ENCODE measurements at regions not wholly inside any gene's neighbourhood (a gene's known extent, or its start where the extent isn't known, plus 50 kb on each side); places are given as distances from the start of the nearest gene placed in this dataset.
A peak's percentile ranks its signal among the peaks of the same experiment; 100 is the strongest.
"Not testable (repeated sequence)": the region's sequence is repeated elsewhere in the genome, so short reads cannot be mapped to it uniquely, and the experiment has no call there.

DNA sequence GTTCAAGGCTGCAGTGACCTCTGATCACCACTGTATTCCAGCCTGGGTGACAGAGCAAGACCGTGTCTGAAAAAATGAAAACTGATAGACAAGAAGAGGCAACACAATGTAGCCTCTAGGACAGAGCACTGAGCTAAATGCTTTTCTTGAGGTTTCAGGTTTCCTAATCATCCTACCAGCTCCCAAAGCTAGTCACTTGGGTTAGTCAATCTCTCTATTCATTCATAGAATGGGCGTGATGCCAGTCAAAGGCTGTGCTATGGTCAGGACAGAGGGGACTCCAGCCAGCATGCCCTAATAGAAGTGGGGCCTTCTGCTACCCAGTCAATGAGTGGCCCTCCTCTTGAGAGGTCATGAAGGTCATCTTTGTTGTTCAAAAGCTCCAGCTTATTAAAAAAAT is 860.4 kb upstream of the DEFB115 start:
- CTCF ChIA-PET (ENCODE audit: low intra/inter-chr PET ratio, low total read pairs); H3K4me1 ChIP-seq (ENCODE audit: insufficient read depth, low read length); H3K27ac ChIP-seq (ENCODE audit: extremely low read length, insufficient read depth, low read length); ATAC-seq; H3K36me3 ChIP-seq (replicated peaks in 1 of 2; ENCODE audit: control insufficient read depth in 1 of 2, insufficient read depth in 2 of 2, low read length in 2 of 2); H3K9ac ChIP-seq (ENCODE audit: insufficient read depth, low read depth, low read length); intact Hi-C loops (cut with micrococcal nuclease; ENCODE audit: unreplicated experiment); H3K9me3 ChIP-seq (ENCODE audit: low read length); POLR2A ChIA-PET; H3K27me3 ChIP-seq (ENCODE audit: control insufficient read depth in 1 of 2, insufficient read depth in 2 of 2, low read length in 2 of 2); H3K4me2 ChIP-seq (ENCODE audit: low read depth, low read length); BruUV-seq (replicated peaks); H2AFZ ChIP-seq (ENCODE audit: low read length); H4K20me1 ChIP-seq (ENCODE audit: insufficient read depth, low read length); H3K4me3 ChIP-seq (replicated peaks in 1 of 3; ENCODE audit: insufficient read depth in 1 of 3, low read depth in 2 of 3, low read length in 3 of 3); FAIRE-seq; in situ Hi-C loops (cut with HindIII; ENCODE audit: extremely low pct_ligation_motif_present, low pct_unique_long_range_greater_than_20kb); DNase-seq (ENCODE audit: low spot score); H3K79me2 ChIP-seq (ENCODE audit: insufficient read depth, low read length): not testable (repeated sequence)
- TF ChIP-seq, protein P1, sequence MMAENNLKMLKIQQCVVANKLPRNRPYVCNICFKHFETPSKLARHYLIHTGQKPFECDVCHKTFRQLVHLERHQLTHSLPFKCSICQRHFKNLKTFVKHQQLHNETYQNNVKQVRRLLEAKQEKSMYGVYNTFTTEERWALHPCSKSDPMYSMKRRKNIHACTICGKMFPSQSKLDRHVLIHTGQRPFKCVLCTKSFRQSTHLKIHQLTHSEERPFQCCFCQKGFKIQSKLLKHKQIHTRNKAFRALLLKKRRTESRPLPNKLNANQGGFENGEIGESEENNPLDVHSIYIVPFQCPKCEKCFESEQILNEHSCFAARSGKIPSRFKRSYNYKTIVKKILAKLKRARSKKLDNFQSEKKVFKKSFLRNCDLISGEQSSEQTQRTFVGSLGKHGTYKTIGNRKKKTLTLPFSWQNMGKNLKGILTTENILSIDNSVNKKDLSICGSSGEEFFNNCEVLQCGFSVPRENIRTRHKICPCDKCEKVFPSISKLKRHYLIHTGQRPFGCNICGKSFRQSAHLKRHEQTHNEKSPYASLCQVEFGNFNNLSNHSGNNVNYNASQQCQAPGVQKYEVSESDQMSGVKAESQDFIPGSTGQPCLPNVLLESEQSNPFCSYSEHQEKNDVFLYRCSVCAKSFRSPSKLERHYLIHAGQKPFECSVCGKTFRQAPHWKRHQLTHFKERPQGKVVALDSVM (CRISPR knock-in tag; IDR thresholded peaks at IDR 0.05), result peak; percentile 79
- 94% methylated on average over 2 of the region's 2 CpGs for WGBS (ENCODE audit: low lambda C conversion rate)

DNA sequence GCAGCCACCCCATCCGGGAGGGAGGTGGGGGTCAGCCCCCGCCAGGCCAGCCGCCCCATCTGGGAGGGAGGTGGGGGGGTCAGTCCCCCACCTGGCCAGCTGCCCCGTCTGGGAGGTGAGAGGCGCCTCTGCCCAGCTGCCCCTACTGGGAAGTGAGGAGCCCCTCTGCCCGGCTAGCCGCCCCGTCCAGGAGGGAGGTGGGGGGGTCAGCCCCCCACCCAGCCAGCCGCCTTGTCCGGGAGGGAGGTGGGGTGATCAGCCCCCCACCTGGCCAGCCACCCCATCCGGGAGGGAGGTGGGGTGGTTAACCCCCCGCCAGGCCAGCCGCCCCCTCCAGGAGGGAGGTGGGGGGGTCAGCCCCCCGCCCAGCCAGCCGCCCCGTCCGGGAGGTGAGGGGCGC is 852.4 kb upstream of the DEFB115 start:
- H2AFZ ChIP-seq (ENCODE audit: low read length); H3K4me3 ChIP-seq (replicated peaks in 1 of 3; ENCODE audit: insufficient read depth in 1 of 3, low read depth in 2 of 3, low read length in 3 of 3); ATAC-seq; H4K20me1 ChIP-seq (ENCODE audit: insufficient read depth, low read length); H3K4me2 ChIP-seq (ENCODE audit: low read depth, low read length); DNase-seq (ENCODE audit: low spot score); H3K9me3 ChIP-seq (ENCODE audit: low read length); H3K79me2 ChIP-seq (ENCODE audit: insufficient read depth, low read length); BruUV-seq (replicated peaks); H3K36me3 ChIP-seq (replicated peaks in 1 of 2; ENCODE audit: control insufficient read depth in 1 of 2, insufficient read depth in 2 of 2, low read length in 2 of 2); H3K27ac ChIP-seq (ENCODE audit: extremely low read length, insufficient read depth, low read length); H3K4me1 ChIP-seq (ENCODE audit: insufficient read depth, low read length); in situ Hi-C loops (cut with HindIII; ENCODE audit: extremely low pct_ligation_motif_present, low pct_unique_long_range_greater_than_20kb); intact Hi-C loops (cut with micrococcal nuclease; ENCODE audit: unreplicated experiment); FAIRE-seq; H3K9ac ChIP-seq (ENCODE audit: insufficient read depth, low read depth, low read length); CTCF ChIA-PET (ENCODE audit: low intra/inter-chr PET ratio, low total read pairs); POLR2A ChIA-PET; H3K27me3 ChIP-seq (ENCODE audit: control insufficient read depth in 1 of 2, insufficient read depth in 2 of 2, low read length in 2 of 2): not testable (repeated sequence)
- WGBS (ENCODE audit: low lambda C conversion rate), result 98% methylated on average over 14 of the region's 18 CpGs

DNA sequence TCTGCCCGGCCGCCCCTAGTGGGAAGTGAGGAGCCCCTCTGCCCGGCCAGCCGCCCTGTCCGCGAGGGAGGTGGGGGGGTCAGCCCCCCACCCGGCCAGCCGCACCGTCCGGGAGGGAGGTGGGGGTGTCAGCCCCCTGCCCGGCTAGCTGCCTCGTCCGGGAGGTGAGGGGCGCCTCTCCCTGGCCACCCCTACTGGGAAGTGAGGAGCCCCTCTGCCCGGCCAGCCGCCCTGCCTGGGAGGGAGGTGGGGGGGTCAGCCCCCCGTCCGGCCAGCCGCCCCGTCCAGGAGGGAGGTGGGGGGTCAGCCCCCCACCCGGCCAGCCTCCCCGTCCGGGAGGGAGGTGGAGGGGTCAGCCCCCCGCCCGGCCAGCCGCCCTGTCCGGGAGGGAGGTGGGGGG is 851.9 kb upstream of the DEFB115 start:
- H3K36me3 ChIP-seq (replicated peaks in 1 of 2; ENCODE audit: control insufficient read depth in 1 of 2, insufficient read depth in 2 of 2, low read length in 2 of 2); CTCF ChIA-PET (ENCODE audit: low intra/inter-chr PET ratio, low total read pairs); H3K9me3 ChIP-seq (ENCODE audit: low read length); FAIRE-seq; H3K4me3 ChIP-seq (replicated peaks in 1 of 3; ENCODE audit: insufficient read depth in 1 of 3, low read depth in 2 of 3, low read length in 3 of 3); in situ Hi-C loops (cut with HindIII; ENCODE audit: extremely low pct_ligation_motif_present, low pct_unique_long_range_greater_than_20kb); ATAC-seq; intact Hi-C loops (cut with micrococcal nuclease; ENCODE audit: unreplicated experiment); BruUV-seq (replicated peaks); H3K79me2 ChIP-seq (ENCODE audit: insufficient read depth, low read length); H3K27ac ChIP-seq (ENCODE audit: extremely low read length, insufficient read depth, low read length); H3K4me2 ChIP-seq (ENCODE audit: low read depth, low read length); POLR2A ChIA-PET; H2AFZ ChIP-seq (ENCODE audit: low read length); H4K20me1 ChIP-seq (ENCODE audit: insufficient read depth, low read length); H3K4me1 ChIP-seq (ENCODE audit: insufficient read depth, low read length); H3K27me3 ChIP-seq (ENCODE audit: control insufficient read depth in 1 of 2, insufficient read depth in 2 of 2, low read length in 2 of 2); DNase-seq (ENCODE audit: low spot score); H3K9ac ChIP-seq (ENCODE audit: insufficient read depth, low read depth, low read length): not testable (repeated sequence)
- WGBS (ENCODE audit: low lambda C conversion rate), result 96% methylated on average over 13 of the region's 27 CpGs

DNA sequence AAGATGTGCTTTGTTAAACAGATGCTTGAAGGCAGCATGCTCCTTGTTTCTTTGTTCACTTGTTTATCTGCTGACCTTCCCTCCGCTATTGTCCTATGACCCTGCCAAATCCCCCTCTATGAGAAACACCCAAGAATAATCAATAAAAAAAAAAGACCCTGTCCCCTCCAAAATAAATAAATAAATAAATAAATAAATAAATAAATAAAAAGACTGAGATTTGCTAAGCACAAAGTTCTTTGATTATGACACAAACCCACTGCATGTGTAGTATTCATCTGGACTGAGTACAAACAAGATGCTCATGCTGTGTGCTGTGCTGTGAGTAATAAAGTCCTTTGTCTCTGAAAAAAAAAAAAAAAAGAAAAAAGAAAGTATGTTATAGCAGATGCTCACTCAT is 851.1 kb upstream of the DEFB115 start:
- BruUV-seq (replicated peaks); ATAC-seq; H3K27me3 ChIP-seq (ENCODE audit: control insufficient read depth in 1 of 2, insufficient read depth in 2 of 2, low read length in 2 of 2); H3K36me3 ChIP-seq (replicated peaks in 1 of 2; ENCODE audit: control insufficient read depth in 1 of 2, insufficient read depth in 2 of 2, low read length in 2 of 2); H3K9ac ChIP-seq (ENCODE audit: insufficient read depth, low read depth, low read length); CTCF ChIA-PET (ENCODE audit: low intra/inter-chr PET ratio, low total read pairs); H3K4me2 ChIP-seq (ENCODE audit: low read depth, low read length); H3K4me1 ChIP-seq (ENCODE audit: insufficient read depth, low read length); H3K79me2 ChIP-seq (ENCODE audit: insufficient read depth, low read length); H3K4me3 ChIP-seq (replicated peaks in 1 of 3; ENCODE audit: insufficient read depth in 1 of 3, low read depth in 2 of 3, low read length in 3 of 3); H3K27ac ChIP-seq (ENCODE audit: extremely low read length, insufficient read depth, low read length); in situ Hi-C loops (cut with HindIII; ENCODE audit: extremely low pct_ligation_motif_present, low pct_unique_long_range_greater_than_20kb); DNase-seq (ENCODE audit: low spot score); H2AFZ ChIP-seq (ENCODE audit: low read length); intact Hi-C loops (cut with micrococcal nuclease; ENCODE audit: unreplicated experiment); POLR2A ChIA-PET; FAIRE-seq; H4K20me1 ChIP-seq (ENCODE audit: insufficient read depth, low read length): not testable (repeated sequence)
- WGBS (ENCODE audit: low lambda C conversion rate), result 0% methylated on average over 1 of the region's 1 CpG
- peaks cover 12% of the 10 kb centered on the region; the same call in 1 of the 2 replicates for H3K9me3 ChIP-seq (ENCODE audit: low read length)
